ENCODE measurements at regions not wholly inside any gene's neighbourhood (a gene's known extent, or its start where the extent isn't known, plus 50 kb on each side); places are given as distances from the start of the nearest gene placed in this dataset.
A peak's percentile ranks its signal among the peaks of the same experiment; 100 is the strongest.
"Not testable (repeated sequence)": the region's sequence is repeated elsewhere in the genome, so short reads cannot be mapped to it uniquely, and the experiment has no call there.

GRCh38 chr12:68480526-68480925 is 130.2 kb upstream of the RAP1B start:
- Histone ChIP-seq H3K36me3 (no peaks in the 10 kb centered on the region), H3K4me1 (peaks cover 16% of the 10 kb centered on the region), H3K27me3 (no peaks in the 10 kb centered on the region), H3K9me3 (no peaks in the 10 kb centered on the region), H3K27ac (peak overlapping the region; percentile 49), H3K4me3 (no peak overlapping the region)
- TF ChIP-seq CTCF (IDR thresholded peaks at IDR 0.05) (no peak), POLR2AphosphoS5 (IDR thresholded peaks at IDR 0.05; ENCODE audit: insufficient read depth in 1 of 2, low read depth in 1 of 2) (no peak), POLR2A (IDR thresholded peaks at IDR 0.05) (no peak)
- no peak for DNase-seq (ENCODE audit: extremely low spot score in 2 of 2)
- intact Hi-C loops (cut with DNase I) = no loop called here

GRCh38 chr12:68481181-68481941 is 129.3 kb upstream of the RAP1B start:
- TF ChIP-seq CTCF (IDR thresholded peaks at IDR 0.05) (no peak), POLR2AphosphoS5 (IDR thresholded peaks at IDR 0.05; ENCODE audit: insufficient read depth in 1 of 2, low read depth in 1 of 2) (no peak), POLR2A (IDR thresholded peaks at IDR 0.05) (no peak)
- DNase-seq (ENCODE audit: extremely low spot score in 2 of 2) = no peak
- H3K4me3 ChIP-seq = no peak overlapping the region
- H3K27me3 ChIP-seq = no peaks in the 10 kb centered on the region
- intact Hi-C loops (cut with DNase I) = no loop called here
- peak overlapping the region; percentile 49 for H3K27ac ChIP-seq
- H3K9me3 ChIP-seq = no peaks in the 10 kb centered on the region
- H3K36me3 ChIP-seq = no peaks in the 10 kb centered on the region
- H3K4me1 ChIP-seq = peaks cover 16% of the 10 kb centered on the region

- TF ChIP-seq POLR2A (IDR thresholded peaks at IDR 0.05) (no peak), CTCF (IDR thresholded peaks at IDR 0.05) (no peak), POLR2AphosphoS5 (IDR thresholded peaks at IDR 0.05; ENCODE audit: insufficient read depth in 1 of 2, low read depth in 1 of 2) (no peak)
- Histone ChIP-seq H3K9me3 (no peaks in the 10 kb centered on the region), H3K36me3 (no peaks in the 10 kb centered on the region), H3K4me1 (peaks cover 16% of the 10 kb centered on the region), H3K27me3 (no peaks in the 10 kb centered on the region), H3K4me3 (no peak overlapping the region), H3K27ac (peak overlapping the region; percentile 46)
- intact Hi-C loops (cut with DNase I) = no loop called here
- DNase-seq (ENCODE audit: extremely low spot score in 2 of 2) = no peak
Observed at GRCh38 chr12:68482014-68482413, 128.7 kb upstream of the RAP1B start.

GRCh38 chr12:68482660-68483059 is 128.0 kb upstream of the RAP1B start:
- Histone ChIP-seq H3K27me3 (no peaks in the 10 kb centered on the region), H3K4me1 (peaks cover 16% of the 10 kb centered on the region), H3K4me3 (no peak overlapping the region), H3K9me3 (no peaks in the 10 kb centered on the region), H3K27ac (peak overlapping the region; percentile 46), H3K36me3 (no peaks in the 10 kb centered on the region)
- no peak for DNase-seq (ENCODE audit: extremely low spot score in 2 of 2)
- intact Hi-C loops (cut with DNase I) = no loop called here
- TF ChIP-seq POLR2A (IDR thresholded peaks at IDR 0.05) (no peak), POLR2AphosphoS5 (IDR thresholded peaks at IDR 0.05; ENCODE audit: insufficient read depth in 1 of 2, low read depth in 1 of 2) (no peak), CTCF (IDR thresholded peaks at IDR 0.05) (no peak)

GRCh38 chr12:68483592-68484383 is 126.9 kb upstream of the RAP1B start:
- TF ChIP-seq POLR2A (IDR thresholded peaks at IDR 0.05) (no peak), POLR2AphosphoS5 (IDR thresholded peaks at IDR 0.05; ENCODE audit: insufficient read depth in 1 of 2, low read depth in 1 of 2) (no peak), CTCF (IDR thresholded peaks at IDR 0.05) (no peak)

GRCh38 chr12:68484578-68484977 is 126.1 kb upstream of the RAP1B start:
- H3K4me3 ChIP-seq; H3K36me3 ChIP-seq; H3K9me3 ChIP-seq; H3K27me3 ChIP-seq; H3K4me1 ChIP-seq; DNase-seq (ENCODE audit: extremely low spot score in 2 of 2); intact Hi-C loops (cut with DNase I); H3K27ac ChIP-seq: not testable (repeated sequence)

More at GRCh38 chr12:68483592-68484383, 126.9 kb upstream of the RAP1B start:
- peaks cover 16% of the 10 kb centered on the region for H3K4me1 ChIP-seq
- H3K27me3 ChIP-seq = no peaks in the 10 kb centered on the region
- H3K36me3 ChIP-seq = no peaks in the 10 kb centered on the region
- DNase-seq (ENCODE audit: extremely low spot score in 2 of 2) = no peak
- no peak overlapping the region for H3K4me3 ChIP-seq
- H3K9me3 ChIP-seq = no peaks in the 10 kb centered on the region
- no peak overlapping the region for H3K27ac ChIP-seq
- intact Hi-C loops (cut with DNase I) = no loop called here

- H3K4me1 ChIP-seq; H3K27me3 ChIP-seq; intact Hi-C loops (cut with DNase I); H3K9me3 ChIP-seq; H3K36me3 ChIP-seq; H3K27ac ChIP-seq; DNase-seq (ENCODE audit: extremely low spot score in 2 of 2); H3K4me3 ChIP-seq: not testable (repeated sequence)
Observed at GRCh38 chr12:68486449-68486848, 124.2 kb upstream of the RAP1B start.
